ENCODE measurements at regions not wholly inside any gene's neighbourhood (a gene's known extent, or its start where the extent isn't known, plus 50 kb on each side); places are given as distances from the start of the nearest gene placed in this dataset.

GRCh38 chr17:72394531-72394930 lies 273.7 kb downstream of the SOX9 start:
- no peak overlapping the region for H3K27ac ChIP-seq (ENCODE audit: low read depth, low read length)

GRCh38 chr17:72396121-72396520 lies 275.3 kb downstream of the SOX9 start:
- H3K4me1 ChIP-seq (ENCODE audit: control insufficient read depth in 1 of 2, insufficient read depth in 2 of 2, low read length in 2 of 2), result peaks cover 12 to 20% of the 10 kb centered on the region in 2 donors

More at GRCh38 chr17:72394531-72394930, 273.7 kb downstream of the SOX9 start:
- Histone ChIP-seq H3K9ac (ENCODE audit: low read depth in 1 of 2, low read length in 2 of 2) (no peak overlapping the region), H3K27me3 (ENCODE audit: control insufficient read depth in 1 of 2, insufficient read depth in 2 of 2, low read length in 2 of 2) (no peaks in the 10 kb centered on the region), H3K4me3 (ENCODE audit: low read depth in 1 of 2, low read length in 2 of 2) (no peak overlapping the region), H3K36me3 (ENCODE audit: control insufficient read depth in 1 of 2, insufficient read depth in 2 of 2, low read length in 2 of 2) (no peaks in the 10 kb centered on the region), H3K9me3 (ENCODE audit: control insufficient read depth in 1 of 2, low read length in 2 of 2) (no peaks in the 10 kb centered on the region), H3K4me1 (ENCODE audit: control insufficient read depth in 1 of 2, insufficient read depth in 2 of 2, low read length in 2 of 2) (peaks cover 7 to 8% of the 10 kb centered on the region in 2 donors)

GRCh38 chr17:72397223-72397667 lies 276.4 kb downstream of the SOX9 start:
- Histone ChIP-seq H3K9ac (ENCODE audit: low read depth in 1 of 2, low read length in 2 of 2) (no peak overlapping the region), H3K4me3 (ENCODE audit: low read depth in 1 of 2, low read length in 2 of 2) (no peak overlapping the region), H3K27me3 (ENCODE audit: control insufficient read depth in 1 of 2, insufficient read depth in 2 of 2, low read length in 2 of 2) (no peaks in the 10 kb centered on the region), H3K4me1 (ENCODE audit: control insufficient read depth in 1 of 2, insufficient read depth in 2 of 2, low read length in 2 of 2) (peaks cover 7 to 20% of the 10 kb centered on the region in 2 donors), H3K36me3 (ENCODE audit: control insufficient read depth in 1 of 2, insufficient read depth in 2 of 2, low read length in 2 of 2) (no peaks in the 10 kb centered on the region), H3K9me3 (ENCODE audit: control insufficient read depth in 1 of 2, low read length in 2 of 2) (no peaks in the 10 kb centered on the region), H3K27ac (ENCODE audit: low read depth, low read length) (no peak overlapping the region)

More at GRCh38 chr17:72396121-72396520, 275.3 kb downstream of the SOX9 start:
- Histone ChIP-seq H3K4me3 (ENCODE audit: low read depth in 1 of 2, low read length in 2 of 2) (no peak overlapping the region), H3K36me3 (ENCODE audit: control insufficient read depth in 1 of 2, insufficient read depth in 2 of 2, low read length in 2 of 2) (no peaks in the 10 kb centered on the region), H3K9me3 (ENCODE audit: control insufficient read depth in 1 of 2, low read length in 2 of 2) (no peaks in the 10 kb centered on the region), H3K27me3 (ENCODE audit: control insufficient read depth in 1 of 2, insufficient read depth in 2 of 2, low read length in 2 of 2) (no peaks in the 10 kb centered on the region), H3K27ac (ENCODE audit: low read depth, low read length) (no peak overlapping the region), H3K9ac (ENCODE audit: low read depth in 1 of 2, low read length in 2 of 2) (no peak overlapping the region)

GRCh38 chr17:72397687-72398086 lies 276.9 kb downstream of the SOX9 start:
- Histone ChIP-seq H3K27me3 (ENCODE audit: control insufficient read depth in 1 of 2, insufficient read depth in 2 of 2, low read length in 2 of 2) (no peaks in the 10 kb centered on the region), H3K4me3 (ENCODE audit: low read depth in 1 of 2, low read length in 2 of 2) (no peak overlapping the region)

GRCh38 chr17:72399023-72399607 lies 278.3 kb downstream of the SOX9 start:
- no peak overlapping the region for H3K9ac ChIP-seq (ENCODE audit: low read depth in 1 of 2, low read length in 2 of 2)
- H3K36me3 ChIP-seq (ENCODE audit: control insufficient read depth in 1 of 2, insufficient read depth in 2 of 2, low read length in 2 of 2), result no peaks in the 10 kb centered on the region
- H3K4me1 ChIP-seq (ENCODE audit: control insufficient read depth in 1 of 2, insufficient read depth in 2 of 2, low read length in 2 of 2), result peaks cover 11 to 34% of the 10 kb centered on the region in 2 donors
- H3K4me3 ChIP-seq (ENCODE audit: low read depth in 1 of 2, low read length in 2 of 2), result no peak overlapping the region
- no peaks in the 10 kb centered on the region for H3K27me3 ChIP-seq (ENCODE audit: control insufficient read depth in 1 of 2, insufficient read depth in 2 of 2, low read length in 2 of 2)
- H3K27ac ChIP-seq (ENCODE audit: low read depth, low read length), result no peak overlapping the region
- no peaks in the 10 kb centered on the region for H3K9me3 ChIP-seq (ENCODE audit: control insufficient read depth in 1 of 2, low read length in 2 of 2)

More at GRCh38 chr17:72397687-72398086, 276.9 kb downstream of the SOX9 start:
- no peak overlapping the region for H3K9ac ChIP-seq (ENCODE audit: low read depth in 1 of 2, low read length in 2 of 2)
- no peaks in the 10 kb centered on the region for H3K9me3 ChIP-seq (ENCODE audit: control insufficient read depth in 1 of 2, low read length in 2 of 2)
- no peaks in the 10 kb centered on the region for H3K36me3 ChIP-seq (ENCODE audit: control insufficient read depth in 1 of 2, insufficient read depth in 2 of 2, low read length in 2 of 2)
- peaks cover 5 to 20% of the 10 kb centered on the region in 2 donors for H3K4me1 ChIP-seq (ENCODE audit: control insufficient read depth in 1 of 2, insufficient read depth in 2 of 2, low read length in 2 of 2)
- no peak overlapping the region for H3K27ac ChIP-seq (ENCODE audit: low read depth, low read length)

GRCh38 chr17:72399608-72400487 lies 279.0 kb downstream of the SOX9 start:
- H3K27ac ChIP-seq (ENCODE audit: low read depth, low read length), result no peak overlapping the region
- H3K27me3 ChIP-seq (ENCODE audit: control insufficient read depth in 1 of 2, insufficient read depth in 2 of 2, low read length in 2 of 2), result no peaks in the 10 kb centered on the region
- H3K9ac ChIP-seq (ENCODE audit: low read depth in 1 of 2, low read length in 2 of 2), result no peak overlapping the region
- no peaks in the 10 kb centered on the region for H3K9me3 ChIP-seq (ENCODE audit: control insufficient read depth in 1 of 2, low read length in 2 of 2)
- H3K4me3 ChIP-seq (ENCODE audit: low read depth in 1 of 2, low read length in 2 of 2), result no peak overlapping the region
- no peaks in the 10 kb centered on the region for H3K36me3 ChIP-seq (ENCODE audit: control insufficient read depth in 1 of 2, insufficient read depth in 2 of 2, low read length in 2 of 2)
- H3K4me1 ChIP-seq (ENCODE audit: control insufficient read depth in 1 of 2, insufficient read depth in 2 of 2, low read length in 2 of 2), result peaks cover 12 to 34% of the 10 kb centered on the region in 2 donors

GRCh38 chr17:72400488-72400827 lies 279.6 kb downstream of the SOX9 start:
- H3K4me1 ChIP-seq (ENCODE audit: control insufficient read depth in 1 of 2, insufficient read depth in 2 of 2, low read length in 2 of 2), result peaks cover 12 to 38% of the 10 kb centered on the region in 2 donors
- no peak overlapping the region for H3K27ac ChIP-seq (ENCODE audit: low read depth, low read length)
- H3K27me3 ChIP-seq (ENCODE audit: control insufficient read depth in 1 of 2, insufficient read depth in 2 of 2, low read length in 2 of 2), result no peaks in the 10 kb centered on the region
- no peak overlapping the region for H3K9ac ChIP-seq (ENCODE audit: low read depth in 1 of 2, low read length in 2 of 2)
- no peak overlapping the region for H3K4me3 ChIP-seq (ENCODE audit: low read depth in 1 of 2, low read length in 2 of 2)
- H3K9me3 ChIP-seq (ENCODE audit: control insufficient read depth in 1 of 2, low read length in 2 of 2), result no peaks in the 10 kb centered on the region
- no peaks in the 10 kb centered on the region for H3K36me3 ChIP-seq (ENCODE audit: control insufficient read depth in 1 of 2, insufficient read depth in 2 of 2, low read length in 2 of 2)

GRCh38 chr17:72400863-72401262 lies 280.0 kb downstream of the SOX9 start:
- Histone ChIP-seq H3K27ac (ENCODE audit: low read depth, low read length) (no peak overlapping the region), H3K4me1 (ENCODE audit: control insufficient read depth in 1 of 2, insufficient read depth in 2 of 2, low read length in 2 of 2) (peaks cover 15 to 38% of the 10 kb centered on the region in 2 donors), H3K9me3 (ENCODE audit: control insufficient read depth in 1 of 2, low read length in 2 of 2) (no peaks in the 10 kb centered on the region), H3K9ac (ENCODE audit: low read depth in 1 of 2, low read length in 2 of 2) (no peak overlapping the region), H3K4me3 (ENCODE audit: low read depth in 1 of 2, low read length in 2 of 2) (no peak overlapping the region), H3K36me3 (ENCODE audit: control insufficient read depth in 1 of 2, insufficient read depth in 2 of 2, low read length in 2 of 2) (no peaks in the 10 kb centered on the region), H3K27me3 (ENCODE audit: control insufficient read depth in 1 of 2, insufficient read depth in 2 of 2, low read length in 2 of 2) (no peaks in the 10 kb centered on the region)

GRCh38 chr17:72401883-72402726 lies 281.3 kb downstream of the SOX9 start:
- Histone ChIP-seq H3K27me3 (ENCODE audit: control insufficient read depth in 1 of 2, insufficient read depth in 2 of 2, low read length in 2 of 2) (no peaks in the 10 kb centered on the region), H3K4me3 (ENCODE audit: low read depth in 1 of 2, low read length in 2 of 2) (no peak overlapping the region), H3K4me1 (ENCODE audit: control insufficient read depth in 1 of 2, insufficient read depth in 2 of 2, low read length in 2 of 2) (peaks cover 26 to 50% of the 10 kb centered on the region in 2 donors), H3K9me3 (ENCODE audit: control insufficient read depth in 1 of 2, low read length in 2 of 2) (no peaks in the 10 kb centered on the region), H3K9ac (ENCODE audit: low read depth in 1 of 2, low read length in 2 of 2) (no peak overlapping the region), H3K36me3 (ENCODE audit: control insufficient read depth in 1 of 2, insufficient read depth in 2 of 2, low read length in 2 of 2) (no peaks in the 10 kb centered on the region), H3K27ac (ENCODE audit: low read depth, low read length) (no peak overlapping the region)

Data from duodenal mucosa (tissue), 2 donors.